Neuronal stem cell (in vitro differentiated cells): ENCODE measurements at regions not wholly inside any gene's neighbourhood (a gene's known extent, or its start where the extent isn't known, plus 50 kb on each side); places are given as distances from the start of the nearest gene placed in this dataset.

Experiments
- DNase-seq: peaks from one replicate; pipeline ENCODE4 v3.0.0-alpha.2; 2013; ENCODE audit warnings: low spot score
- H2AFZ ChIP-seq: one replicate; pipeline ENCODE4 v1.6.1; 2013; ENCODE audit warnings: mild to moderate bottlenecking, low read length, inconsistent platforms
- H2AK5ac ChIP-seq: 2 replicates; pipeline ENCODE4 v1.6.1; 2013; ENCODE audit warnings: low read depth, mild to moderate bottlenecking, inconsistent platforms, low read length, moderate library complexity, mixed read lengths
- H2BK120ac ChIP-seq: 2 replicates; pipeline ENCODE4 v1.6.1; 2013; ENCODE audit warnings: low read depth, mild to moderate bottlenecking, inconsistent platforms, low read length, moderate library complexity, mixed read lengths
- H2BK12ac ChIP-seq: one replicate; pipeline ENCODE4 v1.6.1; 2013; ENCODE audit warnings: low read length, inconsistent platforms
- H2BK15ac ChIP-seq: 2 replicates; pipeline ENCODE4 v1.6.1; 2013; ENCODE audit warnings: mild to moderate bottlenecking, low read length, inconsistent platforms, mixed read lengths
- H2BK5ac ChIP-seq: one replicate; pipeline ENCODE4 v1.6.1; 2013; ENCODE audit warnings: inconsistent platforms, mild to moderate bottlenecking, low read length, moderate library complexity
- H3K14ac ChIP-seq: one replicate; pipeline ENCODE4 v1.6.1; 2013; ENCODE audit warnings: low read length, inconsistent platforms
- H3K18ac ChIP-seq: 2 replicates; pipeline ENCODE4 v1.6.1; 2013; ENCODE audit warnings: low read length, inconsistent platforms
- H3K23ac ChIP-seq: 2 replicates; pipeline ENCODE4 v1.6.1; 2013; ENCODE audit warnings: low read depth, mild to moderate bottlenecking, mixed read lengths, low read length, inconsistent platforms; ENCODE audit not compliant: poor library complexity
- H3K27ac ChIP-seq: replicated peaks from 3 replicates; pipeline ENCODE4 v1.5.1; 2013; ENCODE audit warnings: low read length, inconsistent platforms
- H3K27me3 ChIP-seq, 3 experiments: 2 replicates each; pipeline ENCODE4 v1.6.1; 2013; ENCODE audit warnings: low read length in 3 of 3, mild to moderate bottlenecking in 2 of 3, inconsistent platforms in 1 of 3, low read depth in 1 of 3, mixed read lengths in 1 of 3, moderate library complexity in 1 of 3; ENCODE audit not compliant: control insufficient read depth in 3 of 3, insufficient read depth in 3 of 3
- H3K36me3 ChIP-seq, 2 donors: replicated peaks in 1 of 2; 2 replicates each; pipeline ENCODE4 v1.6.1; 2013; ENCODE audit warnings: low read length in 2 of 2; ENCODE audit not compliant: control insufficient read depth in 2 of 2, insufficient read depth in 2 of 2
- H3K4ac ChIP-seq: 2 replicates; pipeline ENCODE4 v1.6.1; 2013; ENCODE audit warnings: inconsistent platforms, mild to moderate bottlenecking, low read length, moderate library complexity
- H3K4me1 ChIP-seq, 2 donors: 1 replicate in 1 of 2; 2 replicates in 1 of 2; pipeline ENCODE4 v1.6.1; 2013; ENCODE audit warnings: low read length in 2 of 2, low read depth in 1 of 2; ENCODE audit not compliant: control insufficient read depth in 2 of 2, insufficient read depth in 1 of 2
- H3K4me2 ChIP-seq: one replicate; pipeline ENCODE4 v1.6.1; 2013; ENCODE audit warnings: mild to moderate bottlenecking, low read length, inconsistent platforms; ENCODE audit not compliant: insufficient read depth, poor library complexity, severe bottlenecking
- H3K4me3 ChIP-seq, 2 donors: 2 replicates each; pipeline ENCODE4 v1.5.1; 2013; ENCODE audit warnings: low read length in 2 of 2, mild to moderate bottlenecking in 2 of 2, inconsistent platforms in 1 of 2, moderate library complexity in 1 of 2
- H3K79me1 ChIP-seq: one replicate; pipeline ENCODE4 v1.6.1; 2013; ENCODE audit warnings: low read depth, mild to moderate bottlenecking, inconsistent platforms, low read length, moderate library complexity
- H3K9ac ChIP-seq: one replicate; pipeline ENCODE4 v1.6.1; 2013; ENCODE audit warnings: mild to moderate bottlenecking, low read depth, low read length, inconsistent platforms; ENCODE audit not compliant: poor library complexity
- H3K9me3 ChIP-seq, 2 donors: replicated peaks in 1 of 2; 2 replicates each; pipeline versions ENCODE3 to v1.6.1; 2013; ENCODE audit warnings: low read length in 2 of 2, mild to moderate bottlenecking in 2 of 2, inconsistent platforms in 1 of 2, low read depth in 1 of 2, mixed read lengths in 1 of 2, moderate library complexity in 1 of 2; ENCODE audit not compliant: control insufficient read depth in 2 of 2, insufficient read depth in 1 of 2
- H4K8ac ChIP-seq: one replicate; pipeline ENCODE4 v1.6.1; 2013; ENCODE audit warnings: low read depth, mild to moderate bottlenecking, inconsistent platforms, low read length, moderate library complexity
- H4K91ac ChIP-seq: one replicate; pipeline ENCODE4 v1.6.1; 2013; ENCODE audit warnings: low read length, low read depth, mild to moderate bottlenecking, inconsistent platforms; ENCODE audit not compliant: poor library complexity
- WGBS, 2 donors: extraction: QIAGEN DNeasy Blood & Tissue Kit; methylation state at CpG; one replicate each; pipeline ENCODE4 v1.1.7; 2013; ENCODE audit warnings: missing lambda C conversion rate in 2 of 2, mixed read lengths in 1 of 2; ENCODE audit not compliant: insufficient read length in 2 of 2, insufficient replicate concordance in 1 of 2; ENCODE audit errors: extremely low coverage in 2 of 2; 5-methylcytosine and 5-hydroxymethylcytosine counted together

GRCh38 chr7:19482628-19483027 is 226.2 kb downstream of the POLR1F start:
- no peak overlapping the region for H2BK12ac ChIP-seq
- H4K91ac ChIP-seq = no peak overlapping the region
- H3K4me2 ChIP-seq = no peak overlapping the region
- no peak overlapping the region for H2AK5ac ChIP-seq
- H3K9ac ChIP-seq = no peak overlapping the region
- H2BK5ac ChIP-seq = no peak overlapping the region
- no peak overlapping the region for H4K8ac ChIP-seq
- peaks cover 0 to 2% of the 10 kb centered on the region in 2 donors for H3K9me3 ChIP-seq
- H2BK15ac ChIP-seq = no peak overlapping the region
- H3K27me3 ChIP-seq = no peaks in the 10 kb centered on the region
- H2AFZ ChIP-seq = no peak overlapping the region
- no peaks in the 10 kb centered on the region for H3K4me1 ChIP-seq
- H3K18ac ChIP-seq = no peak overlapping the region
- no peak overlapping the region for H3K4me3 ChIP-seq
- H2BK120ac ChIP-seq = no peak overlapping the region
- H3K79me1 ChIP-seq = no peaks in the 10 kb centered on the region
- no peak for DNase-seq
- no peak overlapping the region for H3K14ac ChIP-seq
- H3K27ac ChIP-seq = no peak overlapping the region
- WGBS, 2 donors = no CpG with 5 or more reads among the region's 2 CpGs
- H3K36me3 ChIP-seq = no peaks in the 10 kb centered on the region
- H3K23ac ChIP-seq = no peak overlapping the region
- H3K4ac ChIP-seq = no peak overlapping the region

GRCh38 chr7:19480383-19480782 is 228.5 kb downstream of the POLR1F start:
- WGBS, 2 donors = no CpG with 5 or more reads among the region's 3 CpGs
- H3K27me3 ChIP-seq = no peaks in the 10 kb centered on the region
- no peak overlapping the region for H2AFZ ChIP-seq
- no peak overlapping the region for H2BK12ac ChIP-seq
- no peak overlapping the region for H2BK5ac ChIP-seq
- H3K23ac ChIP-seq = no peak overlapping the region
- H3K18ac ChIP-seq = no peak overlapping the region
- H2BK15ac ChIP-seq = no peak overlapping the region
- H3K36me3 ChIP-seq = no peaks in the 10 kb centered on the region
- no peak overlapping the region for H2BK120ac ChIP-seq
- H3K14ac ChIP-seq = no peak overlapping the region
- H3K79me1 ChIP-seq = no peaks in the 10 kb centered on the region
- no peak overlapping the region for H3K4ac ChIP-seq
- H4K8ac ChIP-seq = no peak overlapping the region
- no peak overlapping the region for H3K4me3 ChIP-seq
- DNase-seq = no peak
- no peaks in the 10 kb centered on the region for H3K4me1 ChIP-seq
- H3K27ac ChIP-seq = no peak overlapping the region
- H3K4me2 ChIP-seq = no peak overlapping the region
- H3K9me3 ChIP-seq = peaks cover 0 to 2% of the 10 kb centered on the region in 2 donors
- no peak overlapping the region for H2AK5ac ChIP-seq
- H4K91ac ChIP-seq = no peak overlapping the region
- H3K9ac ChIP-seq = no peak overlapping the region

- Histone ChIP-seq H4K91ac (no peak overlapping the region), H3K9ac (no peak overlapping the region), H3K14ac (no peak overlapping the region), H3K79me1 (no peaks in the 10 kb centered on the region), H3K36me3 (no peaks in the 10 kb centered on the region), H2AK5ac (no peak overlapping the region), H3K27me3 (no peaks in the 10 kb centered on the region), H3K4me2 (no peak overlapping the region), H2BK120ac (no peak overlapping the region), H2BK5ac (no peak overlapping the region), H2AFZ (no peak overlapping the region), H3K9me3 (no peaks in the 10 kb centered on the region), H3K4me1 (no peaks in the 10 kb centered on the region), H3K18ac (no peak overlapping the region), H2BK12ac (no peak overlapping the region), H3K23ac (no peak overlapping the region), H3K27ac (no peak overlapping the region), H3K4me3 (no peak overlapping the region), H2BK15ac (no peak overlapping the region), H4K8ac (no peak overlapping the region), H3K4ac (no peak overlapping the region)
- DNase-seq = no peak
- WGBS, 2 donors = no CpG with 5 or more reads among the region's 3 CpGs
Measured at GRCh38 chr7:19470031-19470430, 238.8 kb downstream of the POLR1F start.

- Histone ChIP-seq H3K9ac (no peak overlapping the region), H3K79me1 (no peaks in the 10 kb centered on the region), H4K8ac (no peak overlapping the region), H3K23ac (no peak overlapping the region), H3K4me1 (no peaks in the 10 kb centered on the region), H3K18ac (no peak overlapping the region), H3K4me3 (no peak overlapping the region), H3K36me3 (no peaks in the 10 kb centered on the region), H3K4ac (no peak overlapping the region), H2BK120ac (no peak overlapping the region), H2BK12ac (no peak overlapping the region), H2BK5ac (no peak overlapping the region), H2BK15ac (no peak overlapping the region), H3K27me3 (no peaks in the 10 kb centered on the region), H3K4me2 (no peak overlapping the region), H2AK5ac (no peak overlapping the region), H4K91ac (no peak overlapping the region), H3K27ac (no peak overlapping the region), H2AFZ (no peak overlapping the region), H3K14ac (no peak overlapping the region), H3K9me3 (no peaks in the 10 kb centered on the region)
- no CpG with 5 or more reads among the region's 3 CpGs for WGBS, 2 donors
- no peak for DNase-seq
Measured at GRCh38 chr7:19465861-19466260, 243.0 kb downstream of the POLR1F start.
